Muscle of leg (tissue), 3 donors: ENCODE measurements at regions not wholly inside any gene's neighbourhood (a gene's known extent, or its start where the extent isn't known, plus 50 kb on each side); places are given as distances from the start of the nearest gene placed in this dataset.

ENCODE experiments used
- DNase-seq: peaks from one replicate; pipeline ENCODE4 v3.0.0; 2013
- H3K27ac ChIP-seq: one replicate; pipeline ENCODE4 v1.5.1; 2013; ENCODE audit warnings: mild to moderate bottlenecking, low read length, control low read depth
- H3K27me3 ChIP-seq: one replicate; pipeline ENCODE4 v1.6.1; 2013; ENCODE audit warnings: low read length; ENCODE audit not compliant: control insufficient read depth, insufficient read depth
- H3K36me3 ChIP-seq: one replicate; pipeline ENCODE4 v1.6.1; 2013; ENCODE audit warnings: low read length; ENCODE audit not compliant: control insufficient read depth, insufficient read depth
- H3K4me1 ChIP-seq: one replicate; pipeline ENCODE4 v1.6.1; 2013; ENCODE audit warnings: low read length; ENCODE audit not compliant: control insufficient read depth, insufficient read depth
- H3K4me3 ChIP-seq: one replicate; pipeline ENCODE4 v1.5.1; 2013; ENCODE audit warnings: low read length, control low read depth
- H3K9me3 ChIP-seq: replicated peaks from 2 replicates; pipeline ENCODE4 v1.6.1; 2013; ENCODE audit warnings: low read depth, low read length; ENCODE audit not compliant: control insufficient read depth
- WGBS: methylation state at CpG from one replicate; pipeline ENCODE4 v1.1.5; 2013; ENCODE audit warnings: missing lambda C conversion rate; ENCODE audit not compliant: insufficient coverage; 5-methylcytosine and 5-hydroxymethylcytosine counted together

DNA sequence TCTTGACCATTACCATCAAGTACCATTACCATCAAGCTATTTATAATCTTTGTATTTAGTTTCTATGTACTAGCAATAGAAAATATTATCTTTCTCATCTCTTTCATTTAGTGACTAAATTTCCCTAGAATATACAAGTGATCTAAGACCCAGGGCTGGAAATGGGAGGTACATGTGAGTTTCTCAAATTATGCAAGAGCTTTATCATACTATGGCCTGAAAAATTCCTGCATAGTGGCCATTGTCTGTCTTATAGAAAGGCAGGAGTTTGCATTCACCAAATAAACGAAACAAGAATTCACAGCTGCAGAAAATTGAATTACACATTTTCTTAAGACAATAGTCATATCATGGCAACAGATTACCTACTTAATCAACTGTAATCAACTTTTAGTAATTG is 50.7 kb upstream of the HDAC9 start:
- no peak for DNase-seq
- no CpG with 5 or more reads among the region's 1 CpG for WGBS
- Histone ChIP-seq H3K27me3 (no peaks in the 10 kb centered on the region), H3K36me3 (no peaks in the 10 kb centered on the region), H3K9me3 (no peaks in the 10 kb centered on the region), H3K4me3 (no peak overlapping the region), H3K4me1 (peaks cover 2% of the 10 kb centered on the region), H3K27ac (no peak overlapping the region)

DNA sequence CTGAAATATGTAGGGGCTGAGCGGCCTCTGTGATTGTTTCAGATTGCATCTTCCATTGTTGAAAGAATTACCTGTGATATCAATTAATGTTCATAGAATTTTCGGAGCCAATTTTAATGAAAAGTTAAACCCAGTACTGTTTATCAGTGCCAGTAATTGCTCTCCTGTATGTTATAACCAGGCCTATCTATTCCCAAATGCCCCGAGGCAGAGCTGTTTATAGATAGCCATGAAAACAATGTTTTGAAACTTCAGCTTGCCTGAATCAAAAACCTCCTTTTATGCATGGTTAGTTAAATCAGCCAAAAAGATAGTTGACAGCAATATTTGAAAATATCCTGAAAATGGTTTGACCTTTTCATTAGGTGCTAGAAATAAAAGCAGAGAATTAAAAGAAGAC is 50.1 kb upstream of the HDAC9 start:
- peaks cover 2% of the 10 kb centered on the region for H3K4me1 ChIP-seq
- H3K27me3 ChIP-seq = no peaks in the 10 kb centered on the region
- H3K27ac ChIP-seq = no peak overlapping the region
- no peaks in the 10 kb centered on the region for H3K9me3 ChIP-seq
- DNase-seq = no peak
- H3K36me3 ChIP-seq = no peaks in the 10 kb centered on the region
- WGBS = 80% methylated on average over 1 of the region's 3 CpGs
- no peak overlapping the region for H3K4me3 ChIP-seq
